GM18511 (cell line): ENCODE measurements at regions not wholly inside any gene's neighbourhood (a gene's known extent, or its start where the extent isn't known, plus 50 kb on each side); places are given as distances from the start of the nearest gene placed in this dataset.

Source experiments
- ATAC-seq: cut with Tn5 transposase; IDR thresholded peaks from one replicate; pipeline ENCODE4 v1.9.1; 2021; ENCODE audit warnings: mild to moderate bottlenecking, moderate library complexity; ENCODE audit not compliant: unreplicated experiment

DNA sequence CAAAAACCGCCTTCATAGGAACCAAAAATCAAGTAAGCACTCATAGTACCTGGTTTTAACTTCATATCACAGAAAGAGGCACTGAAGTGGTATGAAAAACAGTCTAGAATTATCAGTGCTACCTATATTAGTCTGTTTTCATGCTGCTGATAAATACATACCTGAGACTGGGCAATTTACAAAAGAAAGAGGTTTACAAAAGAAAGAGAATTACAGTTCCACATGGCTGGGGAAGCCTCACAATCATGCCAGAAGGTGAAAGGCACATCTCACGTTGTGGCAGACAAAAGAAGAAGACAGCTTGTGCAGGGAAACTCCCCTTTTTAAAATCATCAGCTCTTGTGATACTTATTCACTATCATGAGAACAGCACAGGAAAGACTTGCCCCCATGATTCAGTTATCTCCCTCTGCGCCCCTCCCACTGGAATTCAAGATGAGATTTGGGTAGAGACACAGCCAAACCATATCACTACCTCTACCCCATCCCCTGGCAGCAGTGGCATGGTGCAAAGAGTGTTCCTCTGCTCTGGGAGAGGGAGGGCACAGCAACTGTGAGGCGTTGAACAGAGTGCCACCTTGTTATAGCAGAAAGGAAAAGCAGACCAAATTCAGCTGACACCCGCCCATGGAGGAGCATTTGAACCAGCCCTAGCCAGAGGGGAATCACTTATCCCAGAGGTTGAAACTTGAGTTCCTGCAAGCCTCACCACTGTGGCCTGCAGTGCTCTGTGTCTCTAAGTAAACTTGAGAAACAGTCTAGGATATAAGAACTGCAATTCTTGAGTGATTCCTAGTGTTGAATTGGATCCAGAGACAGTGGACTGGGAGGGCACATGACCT, 61.9 kb upstream of the PTPRZ1 start:
- no peak for ATAC-seq

DNA sequence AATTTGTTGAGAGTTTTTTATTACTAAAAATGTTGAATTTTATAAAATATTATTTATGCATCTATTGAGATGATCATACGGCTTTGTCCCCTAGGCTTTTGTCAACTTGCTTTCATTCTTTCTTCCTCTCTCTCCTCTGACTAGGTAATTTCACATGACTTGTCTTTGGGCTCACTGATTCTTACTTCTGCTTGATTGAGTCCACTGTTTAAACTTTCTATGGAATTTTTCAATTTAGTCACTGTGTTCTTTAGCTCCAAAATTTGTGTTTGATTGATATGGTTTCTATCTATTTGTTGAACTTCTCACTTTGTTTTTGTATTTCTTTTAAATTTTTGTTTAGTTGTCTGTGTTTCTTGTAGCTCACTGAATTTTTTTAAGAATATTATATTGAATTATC, 65.9 kb upstream of the PTPRZ1 start:
- no peak for ATAC-seq

DNA sequence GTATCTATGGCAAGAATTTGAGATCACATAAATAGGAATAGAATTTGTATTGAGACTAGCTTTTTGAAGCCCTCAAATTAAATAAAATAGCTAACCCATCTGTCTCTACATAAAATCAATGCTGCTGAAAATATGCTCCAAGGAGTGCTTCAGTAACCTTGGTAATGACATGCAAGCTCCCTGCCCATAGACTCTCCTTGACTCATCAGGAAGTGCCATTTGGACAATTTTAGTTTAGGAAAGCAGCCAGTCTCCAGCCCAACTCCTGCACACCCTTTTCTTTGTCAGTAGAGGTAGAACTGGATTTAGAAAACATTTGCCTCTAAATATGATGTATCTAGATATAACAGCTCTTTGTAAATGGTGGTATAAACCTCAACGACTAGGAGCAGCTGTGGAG, 69.9 kb upstream of the PTPRZ1 start:
- ATAC-seq, result no peak

DNA sequence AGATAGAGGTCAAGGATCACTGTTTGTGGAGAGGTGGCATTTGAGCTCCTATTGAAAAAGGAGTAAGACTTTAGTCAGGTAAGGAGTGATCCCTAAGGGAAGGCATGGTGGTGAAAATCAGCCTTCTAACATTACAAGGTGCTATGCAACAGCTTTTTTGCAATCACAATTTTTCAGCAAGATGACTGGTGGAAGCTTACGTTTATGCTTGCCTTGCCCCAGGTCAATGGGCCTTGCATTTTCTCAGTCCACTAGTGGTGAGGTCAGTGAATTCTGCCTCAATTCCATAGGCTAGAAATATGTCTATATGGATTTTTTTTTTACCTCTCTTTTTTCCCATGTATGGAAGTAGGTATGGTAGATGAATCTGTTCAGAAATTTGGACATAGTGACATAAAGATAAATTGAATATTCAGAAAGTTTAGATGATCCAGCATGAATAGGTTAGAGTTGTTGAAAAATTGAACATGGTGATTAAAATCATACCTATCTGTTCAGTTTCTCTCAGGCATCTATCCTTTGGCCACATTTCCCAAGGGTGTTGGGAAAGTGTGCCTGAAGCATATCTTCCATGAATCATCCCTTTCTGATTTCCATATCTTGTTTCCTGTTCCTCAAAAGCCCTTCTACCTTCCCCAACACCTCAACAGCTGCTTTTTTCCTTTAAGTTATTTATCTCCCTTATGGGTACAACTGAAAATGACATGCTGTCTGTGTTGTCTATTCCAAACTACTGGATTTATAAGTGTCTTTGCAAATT, 71.9 kb upstream of the PTPRZ1 start:
- ATAC-seq, result no peak

DNA sequence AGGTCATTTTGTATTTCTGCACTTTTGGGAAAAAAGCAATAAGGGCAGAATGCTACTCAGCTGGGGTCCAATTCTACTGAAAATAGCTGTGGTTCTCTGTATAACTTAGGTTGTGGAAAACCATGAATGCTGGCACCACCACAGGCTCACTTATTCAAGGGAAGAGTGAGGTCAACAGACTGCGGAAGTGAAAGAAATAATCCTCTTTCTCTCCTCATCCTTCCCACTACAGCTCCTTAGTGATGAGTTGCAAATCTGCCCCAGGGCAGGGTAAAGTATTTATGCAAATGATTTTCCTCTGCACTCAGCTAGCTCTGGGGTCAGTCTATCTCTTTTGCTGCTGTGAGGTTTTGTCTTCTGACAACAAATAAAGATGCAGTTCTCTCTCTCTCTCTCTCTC, 74.1 kb upstream of the PTPRZ1 start:
- no peak for ATAC-seq

DNA sequence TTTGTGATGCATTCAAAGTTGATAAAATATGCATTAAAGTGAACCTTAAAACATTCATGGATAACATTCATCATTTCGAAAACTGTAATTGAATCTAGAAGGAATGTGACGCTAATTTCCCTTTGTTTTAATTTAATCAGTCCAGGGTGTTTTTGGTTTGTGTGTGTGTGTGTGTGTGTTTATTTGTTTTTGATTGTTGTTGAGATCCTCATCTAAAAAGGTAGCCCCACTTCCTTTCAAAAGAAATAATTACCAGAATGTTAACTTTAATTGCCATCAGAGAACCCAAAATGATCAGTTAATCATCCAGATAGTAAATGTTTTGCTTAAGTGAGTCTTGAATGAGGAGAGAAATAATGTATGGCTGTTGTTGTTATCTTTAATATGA, 74.5 kb upstream of the PTPRZ1 start:
- ATAC-seq, result no peak

DNA sequence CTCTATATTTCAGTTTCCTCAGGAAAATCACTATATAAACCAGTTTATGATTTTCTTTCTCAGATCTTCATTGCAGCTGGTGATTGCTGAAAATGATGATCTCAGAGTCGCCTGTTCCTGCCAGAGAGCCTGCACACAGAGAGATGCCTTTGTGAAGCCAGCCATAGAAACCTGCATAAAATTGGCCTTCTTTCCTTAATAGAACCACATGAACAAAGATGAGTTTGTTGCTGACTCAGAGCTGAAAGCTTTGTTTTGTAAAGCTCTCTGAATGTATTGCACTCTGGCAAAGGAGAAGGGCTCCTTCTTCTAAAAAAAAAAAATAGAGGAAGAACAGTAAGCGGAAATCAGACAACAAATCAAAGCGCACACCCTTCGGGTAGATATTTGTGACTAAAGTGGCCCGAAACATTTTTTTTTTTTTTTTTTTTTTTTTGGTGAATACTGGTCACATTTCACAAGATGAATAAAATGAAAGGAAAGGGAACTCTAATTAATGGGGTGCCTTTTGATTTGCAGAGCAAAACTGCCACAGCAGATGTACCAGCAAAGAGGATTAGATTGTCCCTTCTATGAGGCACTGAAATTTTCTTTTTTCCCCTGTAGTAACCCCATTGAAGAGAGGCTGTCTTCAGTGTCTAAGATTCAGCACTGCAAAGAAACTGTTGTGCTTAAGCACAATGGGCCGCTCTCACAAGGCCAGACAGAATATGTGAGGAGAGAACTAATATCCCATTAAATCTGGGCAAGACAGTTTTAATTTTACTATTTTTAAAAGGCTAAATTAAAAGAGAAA, 75.1 kb upstream of the PTPRZ1 start:
- no peak for ATAC-seq

DNA sequence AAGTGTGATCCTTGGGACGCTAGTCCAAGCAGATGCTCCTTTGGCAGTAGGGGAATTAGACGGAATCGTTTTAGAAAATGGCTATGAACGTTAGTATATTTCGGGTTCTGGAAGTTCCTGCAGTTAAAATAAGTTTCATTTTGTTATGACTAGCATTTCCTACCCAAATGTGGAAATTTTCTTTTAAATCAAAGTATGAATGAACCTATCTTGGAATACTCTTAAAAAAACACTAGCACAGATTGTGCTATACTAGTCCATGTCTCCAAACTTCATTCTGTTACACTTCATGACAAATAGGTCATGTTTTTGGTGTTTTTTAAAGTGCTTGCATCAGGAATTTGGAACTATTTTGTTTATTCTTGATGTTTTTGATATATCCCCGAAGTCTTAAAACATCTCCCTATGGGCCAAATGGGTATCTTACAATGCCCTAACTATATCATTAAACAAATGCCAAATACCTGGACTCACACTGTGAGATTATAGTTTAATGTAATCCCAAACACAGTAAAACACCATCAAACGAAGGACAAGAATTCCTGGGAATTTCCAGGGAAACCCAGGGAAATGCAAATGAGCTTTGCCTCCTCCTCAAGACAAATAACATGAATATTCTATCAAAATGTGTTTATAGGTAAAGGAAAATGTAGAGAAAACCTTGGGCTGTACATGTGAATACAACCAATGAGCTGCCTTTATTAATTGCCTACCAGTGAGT, 75.9 kb upstream of the PTPRZ1 start:
- no peak for ATAC-seq

DNA sequence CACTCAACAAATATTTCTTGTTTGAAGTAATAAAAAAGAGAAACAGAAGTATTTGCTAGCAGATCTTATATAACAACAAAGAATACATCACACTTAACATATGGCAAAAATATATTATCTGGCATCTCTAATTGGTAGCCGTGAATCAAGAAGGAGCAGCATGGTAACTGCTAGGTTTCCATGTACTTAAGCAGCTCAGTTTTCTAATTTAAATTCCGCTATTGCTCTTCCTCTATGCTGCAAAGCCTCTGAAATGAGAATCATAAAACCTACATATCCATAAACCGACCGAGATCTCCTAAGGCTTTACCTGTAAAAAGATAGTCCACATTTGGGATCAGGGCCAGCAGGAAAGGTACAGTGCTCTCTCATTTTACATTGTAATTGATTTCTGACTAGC, 76.6 kb upstream of the PTPRZ1 start:
- ATAC-seq, result no peak

DNA sequence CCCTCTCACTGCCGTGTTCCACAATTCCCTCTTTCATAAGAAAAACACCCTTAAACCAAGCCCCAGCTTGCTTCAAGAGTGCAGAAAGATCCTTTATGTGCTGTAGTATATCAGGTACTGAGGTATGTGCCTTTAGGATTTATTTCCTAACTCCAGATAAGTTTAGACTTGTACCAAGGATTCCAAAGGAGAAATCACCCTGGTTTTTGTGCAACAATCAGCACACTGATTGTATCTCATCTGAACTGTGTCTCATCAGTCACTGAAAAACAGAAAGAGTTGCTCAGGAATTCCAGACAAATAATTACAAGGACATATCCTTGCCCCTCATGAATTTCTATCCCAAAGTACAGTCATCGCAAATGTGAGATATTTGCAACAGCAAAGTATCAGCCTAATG, 77.2 kb upstream of the PTPRZ1 start:
- ATAC-seq, result no peak

DNA sequence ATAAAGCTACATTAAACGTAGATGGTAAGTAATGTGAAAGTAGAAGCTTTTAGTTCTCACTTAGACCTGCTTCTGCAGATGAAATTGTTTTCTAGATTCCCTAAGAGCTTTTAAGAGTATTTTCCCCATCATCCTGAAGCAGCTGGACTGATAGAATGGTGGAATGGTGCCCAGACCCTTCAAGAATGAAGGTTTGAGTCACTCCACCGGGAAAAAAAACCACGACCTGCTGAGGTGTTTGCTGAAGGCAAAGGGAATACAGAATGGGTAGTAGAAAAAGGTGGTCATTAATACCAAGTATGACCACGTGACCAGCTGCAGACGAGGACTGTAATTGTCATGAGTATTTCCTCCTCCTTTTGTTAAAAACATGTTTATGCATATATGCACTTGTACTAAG, 79.2 kb upstream of the PTPRZ1 start:
- no peak for ATAC-seq

DNA sequence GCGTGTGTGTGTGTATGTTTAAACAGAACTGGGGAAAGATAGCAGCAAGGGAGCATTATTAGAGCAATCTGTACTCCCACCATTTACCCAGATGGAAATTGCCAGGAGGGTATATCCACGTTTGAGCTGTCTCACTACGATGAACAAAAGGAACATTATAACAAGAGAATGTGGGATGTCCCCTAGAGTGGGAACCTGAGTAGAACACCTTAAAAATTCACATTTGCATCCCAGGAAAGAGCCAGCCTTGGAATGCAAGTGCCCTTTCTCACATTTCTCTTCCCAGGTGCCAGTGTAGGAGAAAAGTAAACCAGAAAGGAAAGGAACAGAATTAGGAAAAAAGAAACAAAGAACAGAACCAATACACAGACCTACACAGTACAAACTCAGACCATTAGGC, 95.3 kb upstream of the PTPRZ1 start:
- no peak for ATAC-seq

DNA sequence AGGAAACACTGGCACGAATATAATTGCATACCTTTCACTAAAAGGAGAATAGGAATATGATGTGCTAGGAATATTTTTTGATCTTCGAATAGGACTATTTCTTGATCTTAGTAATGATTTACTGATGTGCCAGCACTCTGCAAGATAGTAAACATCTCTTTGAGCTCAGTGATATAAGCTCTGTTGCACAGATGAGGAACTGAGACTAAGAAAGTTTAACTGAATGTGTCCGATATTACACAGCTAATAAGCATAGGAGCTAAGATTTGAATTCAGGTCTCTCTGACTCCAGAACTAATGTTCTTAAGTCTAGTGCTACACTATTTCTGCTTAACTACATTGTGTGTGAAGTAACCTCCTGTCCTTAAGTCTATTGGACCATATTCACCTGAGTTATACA, 98.4 kb upstream of the PTPRZ1 start:
- peak; percentile 56 for ATAC-seq

DNA sequence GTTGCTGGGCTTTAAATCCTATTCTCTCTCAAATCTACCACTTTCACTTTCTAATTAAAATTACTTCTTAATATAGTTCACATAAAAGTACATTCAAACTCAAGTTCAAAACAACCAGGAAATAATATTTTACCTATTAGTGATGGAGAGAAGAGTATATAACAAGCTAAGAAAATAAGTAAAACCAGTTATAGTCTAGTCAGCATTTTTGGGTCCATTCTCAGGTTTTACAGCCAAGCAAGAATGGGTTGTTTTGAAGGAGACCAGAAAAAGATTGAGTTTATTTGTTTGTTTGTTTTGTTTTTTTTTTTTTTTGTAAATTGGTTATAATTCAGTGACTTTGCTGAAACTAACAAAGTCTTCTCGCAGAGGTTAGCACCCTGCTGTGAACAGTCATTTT, 106.3 kb upstream of the PTPRZ1 start:
- ATAC-seq, result no peak

DNA sequence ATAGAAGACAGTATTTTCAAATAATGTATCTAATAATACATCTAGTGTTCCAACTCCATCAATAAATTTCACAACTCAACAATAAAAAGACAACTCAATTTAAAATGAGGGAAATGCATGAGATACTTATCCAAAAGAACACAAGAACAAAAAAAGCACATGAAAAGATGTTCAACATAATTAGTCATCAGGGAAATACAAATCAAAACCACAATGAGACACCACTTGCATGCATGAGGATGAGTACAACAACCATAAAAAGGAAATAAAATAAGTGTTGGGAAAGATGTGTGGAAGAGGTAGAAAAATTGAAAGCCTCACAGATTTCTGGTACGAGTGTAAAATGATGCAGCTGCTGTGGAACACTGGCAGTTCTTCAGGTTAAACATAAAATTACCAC, 111.6 kb upstream of the PTPRZ1 start:
- no peak for ATAC-seq

DNA sequence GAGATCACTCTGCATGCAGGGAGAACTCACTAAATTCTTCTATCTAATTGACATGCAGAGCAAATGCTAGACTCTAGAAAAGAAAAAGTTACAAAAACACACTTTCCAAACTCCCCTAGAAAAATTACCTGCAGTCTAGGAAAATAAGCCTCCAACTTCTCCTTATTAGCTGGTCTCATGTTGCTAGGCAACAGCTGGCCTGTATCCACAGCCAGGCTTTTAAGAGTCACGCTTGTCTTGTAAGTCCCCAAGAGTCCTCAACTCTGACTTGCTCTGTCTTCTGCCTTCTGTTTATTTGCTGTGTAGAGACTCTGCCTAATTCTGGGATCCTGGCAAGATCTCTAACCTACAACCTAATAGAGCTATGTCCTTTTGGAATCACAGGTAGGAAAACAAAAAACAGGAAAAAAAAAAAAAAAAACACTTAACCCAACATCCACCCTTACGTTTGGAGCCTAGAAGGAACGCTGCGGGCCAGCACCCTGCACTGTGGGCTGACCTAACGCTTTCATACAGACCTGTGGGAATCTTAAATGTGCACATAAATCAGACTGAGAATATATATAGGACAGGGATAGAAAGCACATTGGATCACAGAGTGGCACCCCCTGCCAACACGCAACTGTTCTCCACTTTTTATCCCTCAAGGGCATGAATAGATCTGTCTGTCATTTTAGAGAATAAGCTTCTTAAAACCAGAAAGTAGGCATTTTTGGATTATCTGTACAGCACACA, 117.0 kb upstream of the PTPRZ1 start:
- no peak for ATAC-seq

DNA sequence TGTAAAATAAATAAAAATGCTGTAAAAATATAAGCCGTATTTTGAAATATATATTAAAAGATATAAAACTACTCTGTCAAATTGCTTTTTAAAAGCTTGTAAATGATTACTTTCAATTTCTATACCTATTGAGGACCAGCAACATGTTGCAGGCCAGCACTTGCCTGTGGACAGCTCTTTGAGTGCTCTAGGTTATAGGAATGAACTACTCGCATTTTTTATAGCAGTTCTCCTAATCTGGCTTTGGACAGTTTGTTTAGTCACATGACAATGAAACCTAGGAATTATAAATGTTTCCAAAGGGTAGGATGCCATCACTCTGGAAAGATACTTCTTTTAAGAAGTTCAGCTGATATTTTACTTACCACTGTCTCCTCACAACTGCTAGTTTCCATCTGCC, 117.7 kb upstream of the PTPRZ1 start:
- ATAC-seq, result no peak

DNA sequence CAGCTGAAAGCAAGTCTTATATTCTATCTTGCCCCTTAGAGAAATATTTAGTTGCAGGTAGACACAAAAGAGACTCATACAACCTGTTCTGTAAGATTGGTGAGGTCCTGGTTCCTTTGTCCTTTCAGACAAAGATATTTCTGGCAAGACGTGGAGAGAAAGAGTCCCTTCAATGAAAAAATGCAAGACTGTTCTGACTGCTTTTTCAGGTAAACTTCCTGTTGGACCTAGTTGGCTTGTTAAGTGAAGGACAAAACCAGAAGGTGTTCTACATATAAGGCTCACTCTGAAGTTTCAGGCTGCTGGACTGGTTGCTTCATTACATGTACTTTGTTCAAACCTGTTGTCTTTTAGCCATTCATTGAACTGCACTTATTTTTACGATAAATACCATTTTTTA, 119.0 kb upstream of the PTPRZ1 start:
- no peak for ATAC-seq

DNA sequence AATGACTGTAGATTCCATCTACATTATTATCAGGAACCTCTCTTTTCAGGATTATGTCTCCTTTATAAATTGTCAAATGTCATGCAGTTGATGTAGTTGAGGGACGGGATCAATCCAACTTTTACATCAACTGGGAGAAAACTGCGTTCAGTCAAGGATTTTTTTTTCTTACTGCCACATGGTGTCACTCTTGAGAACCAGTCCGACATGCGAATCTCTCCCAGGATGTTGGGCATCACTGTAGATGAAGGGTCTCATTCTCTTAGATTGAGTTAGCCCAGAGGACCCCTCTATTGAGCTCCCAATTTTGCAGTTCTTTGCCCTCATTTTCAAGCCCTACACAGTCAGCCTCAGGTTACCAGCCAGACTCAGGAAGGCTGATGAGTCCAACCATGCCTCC, 120.3 kb upstream of the PTPRZ1 start:
- no peak for ATAC-seq

DNA sequence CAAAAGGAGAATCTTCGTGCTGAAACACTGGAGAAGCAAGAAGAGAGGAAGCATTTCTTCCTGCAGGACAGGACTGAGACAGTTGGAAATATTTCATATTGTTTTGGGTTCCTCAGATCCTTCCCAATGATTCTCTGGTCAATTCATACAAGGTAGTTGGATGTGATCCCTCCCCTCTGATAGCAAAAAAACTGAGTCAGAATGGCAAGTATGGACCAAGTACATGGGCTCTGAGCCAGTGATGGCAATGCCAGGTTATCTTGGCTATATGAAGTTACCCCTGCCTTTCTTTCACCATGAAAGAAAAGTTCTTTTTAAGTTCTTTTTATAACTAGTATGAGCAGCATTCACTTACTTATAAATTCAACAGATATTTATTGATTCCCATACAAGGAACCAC, 124.4 kb upstream of the PTPRZ1 start:
- no peak for ATAC-seq
